Loucy (cell line): ENCODE measurements at regions not wholly inside any gene's neighbourhood (a gene's known extent, or its start where the extent isn't known, plus 50 kb on each side); places are given as distances from the start of the nearest gene placed in this dataset.

Experiments
- CTCF ChIP-seq: fragments of 200-600 bp; sonication (generic); conservative IDR thresholded peaks from 2 replicates; pipeline ENCODE4 v1.5.1; 2014; ENCODE audit warnings: mild to moderate bottlenecking, antibody characterized with exemption, low read length
- EZH2phosphoT487 ChIP-seq: fragments of 200-600 bp; IDR thresholded peaks from 2 replicates; pipeline ENCODE4 v1.6.1; 2018; ENCODE audit warnings: antibody characterized with exemption, mild to moderate bottlenecking, moderate library complexity, borderline replicate concordance

DNA sequence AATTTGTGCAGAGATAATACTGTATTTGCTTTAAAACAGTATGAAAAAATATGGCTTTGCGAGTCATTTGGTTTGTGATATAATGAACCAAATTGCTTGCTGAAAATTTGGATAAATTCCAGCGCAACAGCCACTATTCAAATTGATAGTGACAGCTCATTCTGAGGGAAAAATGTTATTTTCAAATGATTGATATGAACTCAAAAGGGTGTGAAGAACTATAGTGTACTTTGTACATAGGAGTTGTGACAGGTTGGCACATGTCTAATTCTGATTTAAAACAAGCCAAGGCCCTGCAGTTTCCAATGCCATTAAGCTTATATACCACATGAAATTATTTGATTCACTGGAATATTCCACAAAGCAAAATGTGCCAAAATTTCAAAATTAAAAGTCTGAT, 1628.9 kb upstream of the AGA start:
- TF ChIP-seq CTCF (no peak), EZH2phosphoT487 (no peak)
